ENCODE measurements at regions not wholly inside any gene's neighbourhood (a gene's known extent, or its start where the extent isn't known, plus 50 kb on each side); places are given as distances from the start of the nearest gene placed in this dataset.

GRCh38 chr5:92470770-92471169 lies 1087.7 kb upstream of the ARRDC3 start:
- Histone ChIP-seq H3K27me3 (ENCODE audit: insufficient read depth, low read length, poor library complexity, severe bottlenecking) (no peaks in the 10 kb centered on the region), H3K4me2 (ENCODE audit: low read depth, low read length, poor library complexity, severe bottlenecking) (no peak overlapping the region), H3K9ac (ENCODE audit: low read depth, low read length, poor library complexity, severe bottlenecking) (no peak overlapping the region), H3K36me3 (ENCODE audit: insufficient read depth, low read length) (no peaks in the 10 kb centered on the region), H3K9me3 (ENCODE audit: insufficient read depth, low read depth, low read length) (no peaks in the 10 kb centered on the region), H3K4me1 (ENCODE audit: insufficient read depth, low read length, poor library complexity, severe bottlenecking) (no peaks in the 10 kb centered on the region), H2AFZ (ENCODE audit: low read length) (no peak overlapping the region), H4K20me1 (ENCODE audit: insufficient read depth, low read length, poor library complexity, severe bottlenecking) (no peaks in the 10 kb centered on the region), H3F3A (ENCODE audit: low read depth) (no peaks in the 10 kb centered on the region), H3K4me3 (ENCODE audit: low read length, poor library complexity, severe bottlenecking) (no peak overlapping the region), H3K9me2 (replicated peaks; ENCODE audit: low read depth, low read length) (no peaks in the 10 kb centered on the region), H3K79me2 (ENCODE audit: insufficient read depth, low read length) (no peaks in the 10 kb centered on the region)
- TF ChIP-seq EZH2phosphoT487 (IDR thresholded peaks at IDR 0.05; ENCODE audit: borderline replicate concordance), result no peak
- TF ChIP-seq CTCF (conservative IDR thresholded peaks at IDR 0.05; ENCODE audit: low read length), result no peak

- Histone ChIP-seq H3K9ac (ENCODE audit: low read depth, low read length, poor library complexity, severe bottlenecking) (no peak overlapping the region), H3K4me2 (ENCODE audit: low read depth, low read length, poor library complexity, severe bottlenecking) (no peak overlapping the region), H3K27me3 (ENCODE audit: insufficient read depth, low read length, poor library complexity, severe bottlenecking) (no peaks in the 10 kb centered on the region), H3K79me2 (ENCODE audit: insufficient read depth, low read length) (no peaks in the 10 kb centered on the region), H3K4me3 (ENCODE audit: low read length, poor library complexity, severe bottlenecking) (no peak overlapping the region), H3K9me2 (replicated peaks; ENCODE audit: low read depth, low read length) (no peaks in the 10 kb centered on the region), H3K36me3 (ENCODE audit: insufficient read depth, low read length) (no peaks in the 10 kb centered on the region), H2AFZ (ENCODE audit: low read length) (no peak overlapping the region), H3F3A (ENCODE audit: low read depth) (no peaks in the 10 kb centered on the region), H3K9me3 (ENCODE audit: insufficient read depth, low read depth, low read length) (no peaks in the 10 kb centered on the region), H4K20me1 (ENCODE audit: insufficient read depth, low read length, poor library complexity, severe bottlenecking) (no peaks in the 10 kb centered on the region), H3K4me1 (ENCODE audit: insufficient read depth, low read length, poor library complexity, severe bottlenecking) (no peaks in the 10 kb centered on the region)
- TF ChIP-seq CTCF (conservative IDR thresholded peaks at IDR 0.05; ENCODE audit: low read length) (no peak), EZH2phosphoT487 (IDR thresholded peaks at IDR 0.05; ENCODE audit: borderline replicate concordance) (no peak)
Measured at GRCh38 chr5:92468295-92468694, 1085.2 kb upstream of the ARRDC3 start.

GRCh38 chr5:92467695-92468094 lies 1084.6 kb upstream of the ARRDC3 start:
- Histone ChIP-seq H3K4me2 (ENCODE audit: low read depth, low read length, poor library complexity, severe bottlenecking) (no peak overlapping the region), H2AFZ (ENCODE audit: low read length) (no peak overlapping the region), H3K4me1 (ENCODE audit: insufficient read depth, low read length, poor library complexity, severe bottlenecking) (no peaks in the 10 kb centered on the region), H3K9ac (ENCODE audit: low read depth, low read length, poor library complexity, severe bottlenecking) (no peak overlapping the region), H3K9me3 (ENCODE audit: insufficient read depth, low read depth, low read length) (no peaks in the 10 kb centered on the region), H3K27me3 (ENCODE audit: insufficient read depth, low read length, poor library complexity, severe bottlenecking) (no peaks in the 10 kb centered on the region), H3K9me2 (replicated peaks; ENCODE audit: low read depth, low read length) (no peaks in the 10 kb centered on the region), H3K4me3 (ENCODE audit: low read length, poor library complexity, severe bottlenecking) (no peak overlapping the region), H3K36me3 (ENCODE audit: insufficient read depth, low read length) (no peaks in the 10 kb centered on the region), H3F3A (ENCODE audit: low read depth) (no peaks in the 10 kb centered on the region), H3K79me2 (ENCODE audit: insufficient read depth, low read length) (no peaks in the 10 kb centered on the region), H4K20me1 (ENCODE audit: insufficient read depth, low read length, poor library complexity, severe bottlenecking) (no peaks in the 10 kb centered on the region)
- TF ChIP-seq CTCF (conservative IDR thresholded peaks at IDR 0.05; ENCODE audit: low read length), result no peak
- TF ChIP-seq EZH2phosphoT487 (IDR thresholded peaks at IDR 0.05; ENCODE audit: borderline replicate concordance), result no peak

Measured in Loucy (cell line).